ENCODE measurements at regions not wholly inside any gene's neighbourhood (a gene's known extent, or its start where the extent isn't known, plus 50 kb on each side); places are given as distances from the start of the nearest gene placed in this dataset.

- no peak for DNase-seq
- WGBS, 4 donors, result 87 to 90% (median 89%) methylated on average over 2 of the region's 2 CpGs
Measured at GRCh38 chr4:117489107-117489506, 403.7 kb upstream of the TRAM1L1 start.

GRCh38 chr4:117491516-117491915 is 406.1 kb upstream of the TRAM1L1 start:
- 48 to 55% (median 50%) methylated on average over 3 of the region's 3 CpGs for WGBS, 4 donors
- intact Hi-C loops (cut with DNase I), result no loop called here
- TF ChIP-seq POLR2A (IDR thresholded peaks at IDR 0.05) (no peak), CTCF (IDR thresholded peaks at IDR 0.05) (no peak)
- Histone ChIP-seq H3K27ac (no peak overlapping the region), H3K4me3 (no peak overlapping the region), H3K4me1 (no peaks in the 10 kb centered on the region), H3K9me3 (peaks cover 0 to 4% (median 0%) of the 10 kb centered on the region in 12 donors), H3K36me3 (no peaks in the 10 kb centered on the region), H3K27me3 (no peaks in the 10 kb centered on the region)
- ATAC-seq, result peak in 1 of 4 donors; percentile 60
- DNase-seq, result no peak

More at GRCh38 chr4:117489107-117489506, 403.7 kb upstream of the TRAM1L1 start:
- Histone ChIP-seq H3K36me3 (no peaks in the 10 kb centered on the region), H3K4me1 (no peaks in the 10 kb centered on the region), H3K27me3 (no peaks in the 10 kb centered on the region), H3K27ac (no peak overlapping the region), H3K4me3 (no peak overlapping the region), H3K9me3 (peaks cover 0 to 4% (median 0%) of the 10 kb centered on the region in 12 donors)
- no peak for TF ChIP-seq CTCF (IDR thresholded peaks at IDR 0.05)
- TF ChIP-seq POLR2A (IDR thresholded peaks at IDR 0.05), result no peak
- intact Hi-C loops (cut with DNase I), result no loop called here
- no peak for ATAC-seq

GRCh38 chr4:117495802-117496201 is 410.4 kb upstream of the TRAM1L1 start:
- peaks cover 0 to 4% (median 0%) of the 10 kb centered on the region in 12 donors for H3K9me3 ChIP-seq
- H3K27ac ChIP-seq, result no peak overlapping the region
- no peaks in the 10 kb centered on the region for H3K36me3 ChIP-seq
- no peaks in the 10 kb centered on the region for H3K27me3 ChIP-seq
- TF ChIP-seq CTCF (IDR thresholded peaks at IDR 0.05) (no peak), POLR2A (IDR thresholded peaks at IDR 0.05) (no peak)
- intact Hi-C loops (cut with DNase I), result no loop called here
- ATAC-seq, result no peak
- no peaks in the 10 kb centered on the region for H3K4me1 ChIP-seq
- WGBS, 4 donors, result 80 to 86% (median 85%) methylated on average over 1 of the region's 1 CpG
- H3K4me3 ChIP-seq, result no peak overlapping the region
- no peak for DNase-seq

GRCh38 chr4:117512414-117512813 is 427.0 kb upstream of the TRAM1L1 start:
- intact Hi-C loops (cut with DNase I), result no loop called here
- 93 to 98% (median 95%) methylated on average over 2 of the region's 2 CpGs for WGBS, 4 donors

More at GRCh38 chr4:117512414-117512813, 427.0 kb upstream of the TRAM1L1 start:
- Histone ChIP-seq H3K27ac (no peak overlapping the region), H3K9me3 (no peaks in the 10 kb centered on the region), H3K27me3 (no peaks in the 10 kb centered on the region), H3K4me1 (no peaks in the 10 kb centered on the region), H3K36me3 (no peaks in the 10 kb centered on the region), H3K4me3 (no peak overlapping the region)
- TF ChIP-seq POLR2A (IDR thresholded peaks at IDR 0.05) (no peak), CTCF (IDR thresholded peaks at IDR 0.05) (no peak)
- ATAC-seq (no peak), DNase-seq (no peak)
